IMR-90 (cell line): ENCODE measurements at regions not wholly inside any gene's neighbourhood (a gene's known extent, or its start where the extent isn't known, plus 50 kb on each side); places are given as distances from the start of the nearest gene placed in this dataset.

Experiments used
- ATAC-seq: fragments of 200-7000 bp; cut with Tn5 transposase; 2 replicates; pipeline ENCODE4 v1.9.1; 2020; ENCODE audit warnings: low read depth, mild to moderate bottlenecking, moderate library complexity
- BruUV-seq: library from RNA; stranded (reverse); fragments of 400-500 nt; replicated peaks from 2 replicates; lab custom pipeline; 2021; lab: Mats Ljungman, UMichigan
- CTCF ChIA-PET: fragments of 300-600 bp; formaldehyde crosslinking; extraction: SDS; loops from one replicate; lab custom pipeline; 2021; ENCODE audit warnings: antibody characterized with exemption; lab: Yijun Ruan, JAX
- POLR2A ChIA-PET: fragments of 300-600 bp; sonication (Branson Sonifier 250); formaldehyde crosslinking; loops from one replicate; lab custom pipeline; 2022; ENCODE audit warnings: antibody characterized with exemption; ENCODE audit not compliant: unreplicated experiment; lab: Charles Lee
- DNase-seq: peaks from one replicate; pipeline ENCODE4 v3.0.0; 2013
- H2AFZ ChIP-seq: replicated peaks from 2 replicates; pipeline ENCODE3; 2013; ENCODE audit warnings: low read length, mild to moderate bottlenecking; ENCODE audit not compliant: poor library complexity
- H2AK5ac ChIP-seq: 2 replicates; pipeline ENCODE4 v1.6.1; 2013; ENCODE audit warnings: low read depth, low read length, inconsistent platforms
- H2AK9ac ChIP-seq: replicated peaks from 2 replicates; pipeline ENCODE3; 2013; ENCODE audit warnings: mild to moderate bottlenecking, low read depth, low read length, moderate library complexity; ENCODE audit not compliant: poor library complexity
- H2BK120ac ChIP-seq: 2 replicates; pipeline ENCODE4 v1.6.1; 2013; ENCODE audit warnings: low read depth, low read length, inconsistent platforms
- H2BK15ac ChIP-seq: 3 replicates; pipeline ENCODE4 v1.6.1; 2013; ENCODE audit warnings: low read depth, low read length, inconsistent platforms
- H2BK20ac ChIP-seq: 2 replicates; pipeline ENCODE4 v1.6.1; 2013; ENCODE audit warnings: low read depth, mild to moderate bottlenecking, inconsistent platforms, low read length, moderate library complexity
- H2BK5ac ChIP-seq: 2 replicates; pipeline ENCODE4 v1.6.1; 2013; ENCODE audit warnings: mild to moderate bottlenecking, low read depth, low read length, inconsistent platforms; ENCODE audit not compliant: poor library complexity, severe bottlenecking
- H3K14ac ChIP-seq: replicated peaks from 2 replicates; pipeline ENCODE4 v1.6.1; 2013; ENCODE audit warnings: low read depth, low read length, inconsistent platforms
- H3K18ac ChIP-seq: 2 replicates; pipeline ENCODE4 v1.6.1; 2013; ENCODE audit warnings: low read depth, low read length, control low read depth
- H3K23ac ChIP-seq: 2 replicates; pipeline ENCODE4 v1.6.1; 2013; ENCODE audit warnings: low read depth, low read length, inconsistent platforms
- H3K27ac ChIP-seq: 2 replicates; pipeline ENCODE4 v1.5.1; 2013; ENCODE audit warnings: mild to moderate bottlenecking, control low read depth, low read length; ENCODE audit not compliant: insufficient read depth
- H3K27me3 ChIP-seq: 2 replicates; pipeline ENCODE4 v1.6.1; 2013; ENCODE audit warnings: low read length; ENCODE audit not compliant: control insufficient read depth, insufficient read depth
- H3K36me3 ChIP-seq: 2 replicates; pipeline ENCODE4 v1.6.1; 2013; ENCODE audit warnings: low read length, mixed read lengths; ENCODE audit not compliant: control insufficient read depth, insufficient read depth
- H3K4ac ChIP-seq: 2 replicates; pipeline ENCODE4 v1.6.1; 2013; ENCODE audit warnings: low read depth, low read length, inconsistent platforms
- H3K4me1 ChIP-seq: 2 replicates; pipeline ENCODE4 v1.6.1; 2013; ENCODE audit warnings: low read length, mixed read lengths; ENCODE audit not compliant: control insufficient read depth, insufficient read depth
- H3K4me2 ChIP-seq: 2 replicates; pipeline ENCODE4 v1.6.1; 2013; ENCODE audit warnings: low read depth, mild to moderate bottlenecking, control low read depth, low read length, moderate library complexity
- H3K4me3 ChIP-seq: 2 replicates; pipeline ENCODE4 v1.5.1; 2013; ENCODE audit warnings: low read depth, mild to moderate bottlenecking, control low read depth, low read length, moderate library complexity; ENCODE audit not compliant: insufficient read depth
- H3K56ac ChIP-seq: 2 replicates; pipeline ENCODE4 v1.6.1; 2013; ENCODE audit warnings: low read length, inconsistent platforms; ENCODE audit not compliant: insufficient read depth; ENCODE audit errors: extremely low read depth
- H3K79me1 ChIP-seq, 2 experiments: 2 replicates each; pipeline ENCODE4 v1.6.1; 2013; ENCODE audit warnings: low read length in 2 of 2, inconsistent platforms in 1 of 2, low read depth in 1 of 2
- H3K9ac ChIP-seq: 2 replicates; pipeline ENCODE4 v1.6.1; 2013; ENCODE audit warnings: low read depth, low read length, control low read depth
- H3K9me1 ChIP-seq: 2 replicates; pipeline ENCODE4 v1.6.1; 2013; ENCODE audit warnings: low read length, inconsistent platforms; ENCODE audit not compliant: insufficient read depth
- H3K9me3 ChIP-seq: 2 replicates; pipeline ENCODE4 v1.6.1; 2013; ENCODE audit warnings: low read length; ENCODE audit not compliant: control insufficient read depth, insufficient read depth
- H4K20me1 ChIP-seq: 2 replicates; pipeline ENCODE4 v1.6.1; 2013; ENCODE audit warnings: low read length, inconsistent platforms; ENCODE audit not compliant: insufficient read depth
- H4K5ac ChIP-seq: 2 replicates; pipeline ENCODE4 v1.6.1; 2013; ENCODE audit warnings: mild to moderate bottlenecking, low read depth, low read length, control low read depth
- H4K8ac ChIP-seq, 2 experiments: 2 replicates each; pipeline ENCODE4 v1.6.1; 2013; ENCODE audit warnings: low read depth in 2 of 2, low read length in 2 of 2, control low read depth in 1 of 2, inconsistent platforms in 1 of 2
- H4K91ac ChIP-seq: 2 replicates; pipeline ENCODE4 v1.6.1; 2013; ENCODE audit warnings: low read depth, low read length, inconsistent platforms; ENCODE audit not compliant: insufficient read depth
- BHLHE40 ChIP-seq: fragments of 150-350 bp; IDR thresholded peaks from 2 replicates; pipeline ENCODE4 v1.6.1; 2016; ENCODE audit warnings: mild to moderate bottlenecking, low read depth, low read length
- CEBPB ChIP-seq: IDR thresholded peaks from 2 replicates; pipeline ENCODE4 v1.6.1; 2012; ENCODE audit warnings: low read depth, low read length, improper control_type of control experiment
- CHD1 ChIP-seq: IDR thresholded peaks from 2 replicates; pipeline ENCODE4 v1.6.1; 2012; ENCODE audit warnings: low read depth, low read length, improper control_type of control experiment
- CTCF ChIP-seq: conservative IDR thresholded peaks from 2 replicates; pipeline ENCODE4 v1.5.1; 2012; ENCODE audit warnings: mild to moderate bottlenecking, low read depth, low read length, improper control_type of control experiment
- ELK1 ChIP-seq: fragments of 150-350 bp; IDR thresholded peaks from 2 replicates; pipeline ENCODE4 v1.6.1; 2016; ENCODE audit warnings: low read depth, mild to moderate bottlenecking, low read length, moderate library complexity, borderline replicate concordance
- FOS ChIP-seq: fragments of 150-350 bp; IDR thresholded peaks from 2 replicates; pipeline ENCODE4 v1.6.1; 2016; ENCODE audit warnings: low read depth, low read length
- MAFK ChIP-seq: IDR thresholded peaks from 2 replicates; pipeline ENCODE4 v1.6.1; 2012; ENCODE audit warnings: low read depth, low read length, improper control_type of control experiment
- MAZ ChIP-seq: IDR thresholded peaks from 2 replicates; pipeline ENCODE4 v1.6.1; 2012; ENCODE audit warnings: low read depth, mild to moderate bottlenecking, low read length, improper control_type of control experiment, moderate library complexity, borderline replicate concordance
- MXI1 ChIP-seq: IDR thresholded peaks from 2 replicates; pipeline ENCODE4 v1.6.1; 2012; ENCODE audit warnings: low read depth, mild to moderate bottlenecking, low read length, moderate library complexity, borderline replicate concordance
- NFE2L2 ChIP-seq: fragments of 150-350 bp; IDR thresholded peaks from 2 replicates; pipeline ENCODE4 v1.6.1; 2016; ENCODE audit warnings: low read depth, mild to moderate bottlenecking, low read length
- POLR2A ChIP-seq: IDR thresholded peaks from 2 replicates; pipeline ENCODE4 v1.6.1; 2012; ENCODE audit warnings: mild to moderate bottlenecking, low read depth, low read length
- RAD21 ChIP-seq: IDR thresholded peaks from 2 replicates; pipeline ENCODE4 v1.6.1; 2012; ENCODE audit warnings: low read length, improper control_type of control experiment
- RCOR1 ChIP-seq: IDR thresholded peaks from 2 replicates; pipeline ENCODE4 v1.6.1; 2012; ENCODE audit warnings: mild to moderate bottlenecking, low read length, improper control_type of control experiment; ENCODE audit not compliant: insufficient replicate concordance
- RFX5 ChIP-seq: IDR thresholded peaks from 2 replicates; pipeline ENCODE4 v1.8.0; 2012; ENCODE audit warnings: low read depth, mild to moderate bottlenecking, low read length, moderate library complexity
- SMC3 ChIP-seq: fragments of 150-350 bp; IDR thresholded peaks from 2 replicates; pipeline ENCODE4 v1.6.1; 2016; ENCODE audit warnings: low read depth, mild to moderate bottlenecking, antibody characterized with exemption, low read length, moderate library complexity
- USF2 ChIP-seq: fragments of 150-350 bp; IDR thresholded peaks from 2 replicates; pipeline ENCODE4 v1.6.1; 2017; ENCODE audit warnings: mild to moderate bottlenecking, antibody characterized with exemption, low read length, low read depth
- WGBS, 2 experiments: methylation state at CpG; one replicate each; pipeline versions ENCODE4 v1.1.5 to v1.1.7; 2013; ENCODE audit warnings: missing lambda C conversion rate in 2 of 2; ENCODE audit not compliant: insufficient read length in 1 of 2; ENCODE audit errors: extremely low coverage in 2 of 2; 5-methylcytosine and 5-hydroxymethylcytosine counted together
- dilution Hi-C: fragments of 300-500 bp; cut with HindIII; formaldehyde crosslinking; loops from one replicate; pipeline ENCODE4 v1.14.3; 2018; ENCODE audit warnings: low sequenced_read_pairs; ENCODE audit not compliant: unreplicated experiment
- in situ Hi-C: fragments of 300-500 bp; cut with MboI; formaldehyde crosslinking; loops from 3 replicates; pipeline ENCODE4 v1.14.3; 2019; ENCODE audit warnings: low sequenced_read_pairs, inconsistent platforms, mixed read lengths
- intact Hi-C: fragments of 100-400 bp; cut with micrococcal nuclease; formaldehyde crosslinking; loops from 2 replicates; pipeline ENCODE4 v1.10.0; 2022

GRCh38 chr3:117084739-117085270 is 375.2 kb downstream of the TUSC7 start:
- Histone ChIP-seq H3K36me3 (no peaks in the 10 kb centered on the region), H3K56ac (no peak overlapping the region), H3K4me1 (no peaks in the 10 kb centered on the region), H3K9me1 (no peaks in the 10 kb centered on the region), H3K4me3 (no peak overlapping the region), H3K27ac (no peak overlapping the region), H3K9ac (no peak overlapping the region), H2AFZ (no peak overlapping the region), H4K8ac (no peak overlapping the region), H3K9me3 (no peaks in the 10 kb centered on the region), H2BK120ac (no peak overlapping the region), H3K4ac (no peak overlapping the region), H2BK5ac (no peak overlapping the region), H4K20me1 (no peaks in the 10 kb centered on the region), H3K23ac (no peak overlapping the region), H2AK9ac (no peak overlapping the region), H3K18ac (no peak overlapping the region), H4K5ac (no peak overlapping the region), H3K79me1 (no peaks in the 10 kb centered on the region), H2BK20ac (no peak overlapping the region), H3K27me3 (no peaks in the 10 kb centered on the region), H3K14ac (no peak overlapping the region), H2AK5ac (no peak overlapping the region), H4K91ac (no peak overlapping the region), H3K4me2 (no peak overlapping the region), H2BK15ac (no peak overlapping the region)
- TF ChIP-seq CTCF, result no peak
- TF ChIP-seq ELK1, result no peak
- no peak for TF ChIP-seq FOS
- no peak for TF ChIP-seq RFX5
- TF ChIP-seq CEBPB, result no peak
- no peak for TF ChIP-seq NFE2L2
- TF ChIP-seq MAZ, result no peak
- TF ChIP-seq MXI1, result no peak
- TF ChIP-seq USF2, result no peak
- no peak for TF ChIP-seq RAD21
- TF ChIP-seq POLR2A, result no peak
- TF ChIP-seq RCOR1, result no peak
- TF ChIP-seq BHLHE40, result no peak
- TF ChIP-seq SMC3, result no peak
- TF ChIP-seq MAFK, result no peak
- TF ChIP-seq CHD1, result no peak
- DNase-seq, result no peak
- WGBS, 2 experiments, result no CpG with 5 or more reads among the region's 3 CpGs
- intact Hi-C loops, result no loop called here
- BruUV-seq, result no TSS peak
- no peak for ATAC-seq
- dilution Hi-C loops, result no loop called here
- CTCF ChIA-PET, result no interaction called here
- POLR2A ChIA-PET, result interaction anchor here (0.6 kb wide), 1 partner anchor 35 kb away, joined by 3 read pairs; no protein-coding TSS in a partner anchor
- in situ Hi-C loops, result no loop called here
